GM19397 (cell line): ENCODE measurements at regions not wholly inside any gene's neighbourhood (a gene's known extent, or its start where the extent isn't known, plus 50 kb on each side); places are given as distances from the start of the nearest gene placed in this dataset.

Source experiments
- ATAC-seq: cut with Tn5 transposase; IDR thresholded peaks from one replicate; pipeline ENCODE4 v1.9.1; 2021; ENCODE audit warnings: mild to moderate bottlenecking, moderate library complexity; ENCODE audit not compliant: unreplicated experiment

GRCh38 chr2:42962508-42962953 lies 170.1 kb upstream of the HAAO start:
- ATAC-seq, result no peak

GRCh38 chr2:42961961-42962360 lies 169.6 kb upstream of the HAAO start:
- ATAC-seq, result no peak

- ATAC-seq, result no peak
Observed at GRCh38 chr2:42961385-42961811, 169.0 kb upstream of the HAAO start.

- ATAC-seq, result no peak
Observed at GRCh38 chr2:42960842-42961180, 168.4 kb upstream of the HAAO start.

GRCh38 chr2:42960002-42960841 lies 167.8 kb upstream of the HAAO start:
- ATAC-seq, result no peak

- ATAC-seq, result no peak
Observed at GRCh38 chr2:42959234-42960001, 167.0 kb upstream of the HAAO start.

DNA sequence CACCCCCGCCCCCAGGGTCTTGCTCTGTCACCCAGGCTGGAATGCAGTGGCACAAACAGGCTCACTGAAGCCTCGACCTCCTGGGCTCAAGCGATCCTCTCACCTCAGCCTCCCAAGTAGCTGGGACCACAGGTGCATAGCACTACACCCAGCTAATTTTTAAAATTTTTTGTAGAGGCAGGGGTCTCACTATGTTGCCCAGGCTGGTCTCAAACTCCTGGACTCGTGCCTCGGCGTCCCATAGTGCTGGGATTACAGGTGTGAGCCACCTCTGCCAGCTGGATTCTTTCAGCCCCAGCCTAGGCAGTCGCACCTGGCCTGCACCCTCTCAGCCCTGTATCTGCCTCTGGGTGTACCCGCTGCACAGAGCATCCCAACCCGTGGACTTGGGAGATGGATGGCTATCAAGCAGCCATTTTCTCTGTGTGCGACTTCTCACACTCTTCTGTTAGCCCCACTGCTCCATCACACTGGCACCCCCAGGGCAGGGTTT lies 166.4 kb upstream of the HAAO start:
- ATAC-seq, result no peak

DNA sequence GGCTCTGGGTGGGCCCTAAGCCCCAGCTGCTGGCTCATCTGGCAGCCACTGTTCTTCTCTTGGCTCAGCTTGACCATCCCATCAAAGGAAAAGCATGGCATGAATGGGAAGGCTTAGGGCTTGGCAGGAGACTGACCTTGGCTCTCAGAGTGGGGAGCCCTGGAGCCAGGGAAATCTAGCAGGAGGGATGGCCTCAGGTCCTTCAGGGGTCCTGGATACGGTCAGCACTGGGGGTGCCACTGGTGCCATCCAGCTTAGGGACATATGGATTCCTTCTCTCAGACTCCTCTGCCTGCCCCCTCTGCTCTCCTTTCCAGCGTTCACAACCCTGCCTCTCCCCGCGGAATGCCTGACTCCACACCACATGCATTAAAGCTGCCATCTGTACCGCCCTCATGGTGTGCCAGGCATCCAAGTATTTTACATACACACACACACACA lies 165.5 kb upstream of the HAAO start:
- ATAC-seq, result no peak

- no peak for ATAC-seq
Observed at GRCh38 chr2:42957109-42957860, 164.9 kb upstream of the HAAO start.

DNA sequence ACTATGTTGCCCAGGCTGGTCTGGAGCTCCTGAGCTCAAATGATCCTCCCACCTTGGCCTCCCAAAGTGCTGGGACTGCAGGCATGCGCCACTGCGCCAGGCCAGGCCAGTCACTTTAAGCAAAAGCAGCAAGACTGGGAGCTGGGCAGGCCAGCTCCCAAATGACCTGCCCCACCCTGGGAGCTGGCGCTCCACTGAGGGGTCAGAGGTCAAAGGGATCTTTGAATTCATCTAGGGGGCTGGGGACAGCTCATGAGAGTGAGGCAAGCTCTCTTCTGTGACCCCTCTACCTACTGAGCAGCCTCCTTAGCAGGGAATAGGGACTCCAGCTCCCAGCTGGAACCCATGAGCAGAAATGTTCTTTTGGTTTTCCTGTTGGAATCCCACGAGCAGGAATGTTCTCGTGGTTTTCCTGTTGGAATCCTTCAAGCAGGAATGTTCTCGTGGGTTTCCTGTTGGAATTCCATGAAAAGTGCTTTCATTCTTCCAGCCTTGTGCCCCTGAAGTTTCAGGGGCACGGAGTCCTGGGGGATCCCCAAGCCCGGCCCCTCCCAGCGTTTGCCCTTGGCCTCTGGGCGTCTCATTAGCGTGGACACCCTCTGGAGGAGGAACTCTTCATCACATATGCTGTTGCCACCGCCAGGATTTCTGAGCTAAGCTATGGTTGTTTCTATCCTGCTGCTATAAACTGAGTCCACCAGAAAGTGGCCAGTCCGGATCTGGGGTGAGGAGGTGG lies 162.0 kb upstream of the HAAO start:
- no peak for ATAC-seq

DNA sequence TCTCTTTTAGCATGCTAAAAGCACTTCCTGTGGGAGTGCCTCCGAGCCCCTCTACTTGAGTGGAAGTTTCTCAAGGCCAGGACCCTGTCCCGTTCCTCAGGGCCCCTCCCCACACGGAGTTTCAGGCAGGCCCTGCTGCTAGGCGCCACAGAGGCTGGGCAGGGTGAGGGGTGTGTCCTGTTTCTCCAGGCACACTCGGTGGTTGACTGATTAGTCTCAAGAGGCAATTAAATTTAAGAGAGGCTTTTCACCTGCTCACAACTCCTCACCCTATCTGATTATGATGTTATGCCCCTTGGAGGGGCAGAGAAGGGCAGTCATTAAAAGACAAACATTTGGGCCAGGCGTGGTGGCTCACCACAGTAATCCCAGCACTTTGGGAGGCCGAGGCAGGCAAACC lies 160.8 kb upstream of the HAAO start:
- ATAC-seq, result no peak

DNA sequence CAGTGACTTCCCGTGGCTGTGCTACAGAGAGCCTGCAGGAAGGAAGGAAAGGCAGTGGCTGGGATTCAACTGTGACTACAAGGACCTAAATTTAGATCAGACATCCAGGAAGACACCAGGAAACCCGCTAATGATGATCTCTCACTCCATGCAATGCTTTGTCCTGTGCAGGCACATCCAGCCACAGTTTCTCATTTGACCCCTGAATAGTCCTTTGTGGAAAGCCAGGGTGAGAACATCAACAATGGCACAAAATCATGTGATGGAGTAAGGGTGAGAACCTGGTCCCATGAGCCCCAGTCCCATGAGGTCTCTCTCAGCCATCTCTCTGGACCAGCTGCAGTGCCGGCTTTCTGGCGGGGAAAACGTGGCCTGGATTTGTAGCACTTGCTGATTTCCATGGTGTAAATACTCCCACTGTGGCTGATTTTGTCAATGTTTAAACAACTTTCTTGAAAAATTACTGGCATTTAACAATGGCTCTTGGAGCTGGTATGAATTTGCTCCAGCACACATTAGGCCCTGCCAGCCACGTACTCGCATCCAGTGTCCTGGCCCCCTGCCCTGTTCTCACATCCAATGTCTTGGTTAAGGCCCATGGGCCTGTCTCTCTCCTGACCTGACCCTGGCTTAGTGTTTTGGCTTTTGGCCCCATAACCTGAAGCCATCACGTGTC lies 159.0 kb upstream of the HAAO start:
- ATAC-seq, result no peak

- no peak for ATAC-seq
Observed at GRCh38 chr2:42949125-42949524, 156.7 kb upstream of the HAAO start.

- no peak for ATAC-seq
Observed at GRCh38 chr2:42947809-42948600, 155.6 kb upstream of the HAAO start.

DNA sequence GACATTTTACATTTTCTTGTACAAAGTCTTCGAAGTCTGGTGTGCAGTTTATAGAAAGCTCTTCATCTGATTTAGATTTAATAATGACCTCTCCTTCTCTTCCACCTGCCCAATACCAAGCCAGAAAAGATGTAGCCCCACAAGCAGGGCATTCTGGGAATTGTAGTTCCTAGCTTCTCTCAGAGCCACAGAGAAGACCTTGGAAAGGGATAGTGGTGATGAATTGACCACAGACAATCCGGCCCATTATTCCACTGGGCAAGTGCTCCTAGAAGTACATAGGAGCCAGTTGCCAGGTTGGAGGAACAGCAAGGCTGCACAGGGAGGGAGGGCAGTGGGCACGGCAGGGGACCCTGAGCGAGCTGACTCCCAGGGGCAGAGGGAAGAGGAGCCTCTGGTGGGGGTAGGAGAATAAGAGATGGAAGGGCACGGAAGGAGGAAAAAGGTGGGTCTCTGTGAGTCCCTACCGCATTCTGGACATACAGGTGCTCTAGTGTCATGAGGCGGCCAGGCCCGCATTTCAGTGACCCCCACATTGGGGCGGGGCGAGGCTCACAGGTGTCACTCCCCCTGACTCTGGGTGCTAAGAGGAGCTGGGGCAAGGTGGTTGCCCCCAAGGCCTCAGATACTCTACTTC lies 152.5 kb upstream of the HAAO start:
- ATAC-seq, result no peak

GRCh38 chr2:42942990-42943493 lies 150.7 kb upstream of the HAAO start:
- no peak for ATAC-seq

DNA sequence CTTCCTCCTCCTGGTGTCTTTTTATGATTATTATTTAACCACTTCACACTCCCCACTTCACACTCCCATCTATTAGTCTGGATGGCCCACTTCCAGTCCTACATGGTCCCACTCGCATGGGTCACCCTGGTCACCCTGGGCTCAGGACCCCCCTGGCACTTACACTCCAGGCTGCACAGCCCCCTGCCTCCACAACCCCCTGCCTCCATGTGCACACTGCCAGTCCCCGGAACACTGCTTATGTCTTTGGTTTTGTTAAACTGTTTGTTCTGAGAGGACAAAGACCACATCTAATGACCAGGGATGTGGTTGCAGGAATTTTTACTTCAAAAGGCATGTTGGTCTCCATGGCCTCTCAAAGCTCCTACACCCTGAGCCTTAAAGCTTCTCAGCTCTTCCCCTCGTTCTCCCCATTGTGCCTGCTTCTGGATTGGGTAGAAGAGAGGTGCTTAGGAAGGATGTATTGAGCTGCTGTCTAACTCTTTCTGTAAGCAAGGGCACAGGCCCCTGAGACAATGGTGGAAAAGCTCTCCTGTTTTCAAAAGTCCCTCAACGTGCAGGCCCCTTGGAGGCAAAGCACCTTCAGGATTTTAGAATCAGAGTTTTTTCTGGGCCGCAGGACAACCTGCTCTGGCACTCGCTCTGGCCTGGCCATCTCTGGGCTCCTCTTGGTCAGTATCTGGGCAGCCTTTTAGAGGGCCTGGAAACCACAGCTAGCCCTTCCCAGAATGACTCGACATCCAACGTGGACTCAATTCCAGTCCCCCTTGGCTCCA lies 150.0 kb upstream of the HAAO start:
- no peak for ATAC-seq
